Type B pancreatic cell (in vitro differentiated cells): ENCODE measurements at regions not wholly inside any gene's neighbourhood (a gene's known extent, or its start where the extent isn't known, plus 50 kb on each side); places are given as distances from the start of the nearest gene placed in this dataset.

Experiments
- DNase-seq: peaks from one replicate; pipeline ENCODE4 v3.0.0; 2021; ENCODE audit warnings: mixed read lengths; ENCODE audit not compliant: unreplicated experiment; ENCODE audit errors: extremely low spot score
- H3K27ac Mint-ChIP-seq: 2 replicates; pipeline ENCODE4 v1.8.0; 2021; ENCODE audit warnings: mild to moderate bottlenecking, mixed read lengths
- H3K27me3 Mint-ChIP-seq: 2 replicates; pipeline ENCODE4 v1.8.0; 2021; ENCODE audit warnings: mixed read lengths
- H3K36me3 Mint-ChIP-seq: 2 replicates; pipeline ENCODE4 v1.8.0; 2021; ENCODE audit warnings: mixed read lengths
- H3K4me1 Mint-ChIP-seq: one replicate; pipeline ENCODE4 v1.8.0; 2021; ENCODE audit warnings: mixed read lengths; ENCODE audit not compliant: unreplicated experiment
- H3K4me3 Mint-ChIP-seq: 2 replicates; pipeline ENCODE4 v1.8.0; 2021; ENCODE audit warnings: mild to moderate bottlenecking, mixed read lengths
- H3K9me3 Mint-ChIP-seq: 2 replicates; pipeline ENCODE4 v1.8.0; 2021; ENCODE audit warnings: mixed read lengths
- CTCF ChIP-seq: fragments of 200-600 bp; sonication (generic); conservative IDR thresholded peaks from 2 replicates; pipeline ENCODE4 v1.5.0; 2021; ENCODE audit warnings: antibody characterized with exemption, mild to moderate bottlenecking

- no peaks in the 10 kb centered on the region for H3K9me3 Mint-ChIP-seq
- no peaks in the 10 kb centered on the region for H3K27me3 Mint-ChIP-seq
- no peaks in the 10 kb centered on the region for H3K4me1 Mint-ChIP-seq
- no peak overlapping the region for H3K4me3 Mint-ChIP-seq
- TF ChIP-seq CTCF, result no peak
- no peak overlapping the region for H3K27ac Mint-ChIP-seq
- H3K36me3 Mint-ChIP-seq, result no peaks in the 10 kb centered on the region
- DNase-seq, result no peak
These were observed 1394.1 kb downstream of the PCDH9 start for GRCh38 chr13:65836066-65836465.

- TF ChIP-seq CTCF, result no peak
- H3K27me3 Mint-ChIP-seq, result no peaks in the 10 kb centered on the region
- no peak for DNase-seq
- no peaks in the 10 kb centered on the region for H3K9me3 Mint-ChIP-seq
- no peaks in the 10 kb centered on the region for H3K36me3 Mint-ChIP-seq
- no peaks in the 10 kb centered on the region for H3K4me1 Mint-ChIP-seq
- H3K4me3 Mint-ChIP-seq, result no peak overlapping the region
- H3K27ac Mint-ChIP-seq, result no peak overlapping the region
These were observed 1395.2 kb downstream of the PCDH9 start for GRCh38 chr13:65834897-65835296.

GRCh38 chr13:65830411-65831205, 1399.5 kb downstream of the PCDH9 start:
- no peak for TF ChIP-seq CTCF
- H3K9me3 Mint-ChIP-seq, result no peaks in the 10 kb centered on the region
- no peak for DNase-seq
- H3K4me3 Mint-ChIP-seq, result no peak overlapping the region
- H3K36me3 Mint-ChIP-seq, result no peaks in the 10 kb centered on the region
- no peaks in the 10 kb centered on the region for H3K27me3 Mint-ChIP-seq
- no peak overlapping the region for H3K27ac Mint-ChIP-seq
- H3K4me1 Mint-ChIP-seq, result no peaks in the 10 kb centered on the region

GRCh38 chr13:65829241-65830008, 1400.7 kb downstream of the PCDH9 start:
- DNase-seq, result no peak
- Mint-ChIP-seq H3K27ac (no peak overlapping the region), H3K9me3 (no peaks in the 10 kb centered on the region), H3K4me3 (no peak overlapping the region), H3K36me3 (no peaks in the 10 kb centered on the region), H3K4me1 (no peaks in the 10 kb centered on the region), H3K27me3 (no peaks in the 10 kb centered on the region)
- TF ChIP-seq CTCF, result no peak

GRCh38 chr13:65826657-65827056, 1403.5 kb downstream of the PCDH9 start:
- Mint-ChIP-seq H3K27ac (no peak overlapping the region), H3K9me3 (no peaks in the 10 kb centered on the region), H3K27me3 (no peaks in the 10 kb centered on the region)

More at GRCh38 chr13:65826657-65827056, 1403.5 kb downstream of the PCDH9 start:
- Mint-ChIP-seq H3K4me3 (no peak overlapping the region), H3K4me1 (no peaks in the 10 kb centered on the region), H3K36me3 (no peaks in the 10 kb centered on the region)
- DNase-seq, result no peak
- no peak for TF ChIP-seq CTCF
